HUES48 (cell line): ENCODE measurements at regions not wholly inside any gene's neighbourhood (a gene's known extent, or its start where the extent isn't known, plus 50 kb on each side); places are given as distances from the start of the nearest gene placed in this dataset.
"Not testable (repeated sequence)": the region's sequence is repeated elsewhere in the genome, so short reads cannot be mapped to it uniquely, and the experiment has no call there.

Experiments used
- H3K27ac ChIP-seq: one replicate; pipeline ENCODE4 v1.7.0; 2013; ENCODE audit warnings: low read depth, low read length, inconsistent platforms
- H3K27me3 ChIP-seq: 2 replicates; pipeline ENCODE4 v1.6.1; 2013; ENCODE audit warnings: mild to moderate bottlenecking, low read length; ENCODE audit not compliant: control insufficient read depth, insufficient read depth
- H3K36me3 ChIP-seq: 2 replicates; pipeline ENCODE4 v1.6.1; 2013; ENCODE audit warnings: low read length; ENCODE audit not compliant: control insufficient read depth, insufficient read depth
- H3K4me1 ChIP-seq: 2 replicates; pipeline ENCODE4 v1.6.1; 2013; ENCODE audit warnings: mild to moderate bottlenecking, low read length; ENCODE audit not compliant: control insufficient read depth, insufficient read depth
- H3K4me3 ChIP-seq: 2 replicates; pipeline ENCODE4 v1.5.1; 2013; ENCODE audit warnings: mild to moderate bottlenecking, low read depth, low read length
- H3K9ac ChIP-seq: 2 replicates; pipeline ENCODE4 v1.6.1; 2013; ENCODE audit warnings: mild to moderate bottlenecking, low read depth, low read length, moderate library complexity
- H3K9me3 ChIP-seq: 2 replicates; pipeline ENCODE4 v1.6.1; 2013; ENCODE audit warnings: low read length; ENCODE audit not compliant: control insufficient read depth, insufficient read depth

- peaks cover 68% of the 10 kb centered on the region for H3K9me3 ChIP-seq
- not testable (repeated sequence) for H3K4me3 ChIP-seq, H3K9ac ChIP-seq, H3K36me3 ChIP-seq, H3K4me1 ChIP-seq, H3K27ac ChIP-seq, H3K27me3 ChIP-seq
Measured at GRCh38 chrX:77279373-77279772, 167.8 kb upstream of the FGF16 start.

- Histone ChIP-seq H3K27ac (no peak overlapping the region), H3K4me1 (no peaks in the 10 kb centered on the region), H3K9ac (no peak overlapping the region), H3K27me3 (no peaks in the 10 kb centered on the region), H3K4me3 (no peak overlapping the region), H3K36me3 (no peaks in the 10 kb centered on the region), H3K9me3 (peaks cover 46% of the 10 kb centered on the region)
Measured at GRCh38 chrX:77293331-77293995, 153.7 kb upstream of the FGF16 start.

- Histone ChIP-seq H3K27me3 (no peaks in the 10 kb centered on the region), H3K9me3 (peaks cover 59% of the 10 kb centered on the region)
Measured at GRCh38 chrX:77298296-77298695, 148.9 kb upstream of the FGF16 start.

GRCh38 chrX:77298790-77299189, 148.4 kb upstream of the FGF16 start:
- no peaks in the 10 kb centered on the region for H3K27me3 ChIP-seq
- no peak overlapping the region for H3K9ac ChIP-seq
- H3K4me3 ChIP-seq, result no peak overlapping the region
- no peaks in the 10 kb centered on the region for H3K36me3 ChIP-seq
- H3K4me1 ChIP-seq, result no peaks in the 10 kb centered on the region
- no peak overlapping the region for H3K27ac ChIP-seq
- peaks cover 60% of the 10 kb centered on the region for H3K9me3 ChIP-seq

More at GRCh38 chrX:77298296-77298695, 148.9 kb upstream of the FGF16 start:
- Histone ChIP-seq H3K4me1 (no peaks in the 10 kb centered on the region), H3K36me3 (no peaks in the 10 kb centered on the region), H3K4me3 (no peak overlapping the region), H3K27ac (no peak overlapping the region), H3K9ac (no peak overlapping the region)

GRCh38 chrX:77299549-77299948, 147.6 kb upstream of the FGF16 start:
- no peaks in the 10 kb centered on the region for H3K27me3 ChIP-seq

GRCh38 chrX:77342004-77342403, 105.2 kb upstream of the FGF16 start:
- no peak overlapping the region for H3K27ac ChIP-seq
- H3K27me3 ChIP-seq, result no peaks in the 10 kb centered on the region
- peaks cover 20% of the 10 kb centered on the region for H3K9me3 ChIP-seq
- H3K4me3 ChIP-seq, result no peak overlapping the region
- no peaks in the 10 kb centered on the region for H3K4me1 ChIP-seq
- no peak overlapping the region for H3K9ac ChIP-seq
- no peaks in the 10 kb centered on the region for H3K36me3 ChIP-seq

More at GRCh38 chrX:77299549-77299948, 147.6 kb upstream of the FGF16 start:
- H3K9ac ChIP-seq, result no peak overlapping the region
- no peaks in the 10 kb centered on the region for H3K4me1 ChIP-seq
- no peak overlapping the region for H3K27ac ChIP-seq
- H3K4me3 ChIP-seq, result no peak overlapping the region
- H3K9me3 ChIP-seq, result peaks cover 59% of the 10 kb centered on the region
- no peaks in the 10 kb centered on the region for H3K36me3 ChIP-seq

- Histone ChIP-seq H3K4me3 (no peak overlapping the region), H3K9ac (no peak overlapping the region), H3K9me3 (peaks cover 34% of the 10 kb centered on the region), H3K4me1 (no peaks in the 10 kb centered on the region), H3K27me3 (no peaks in the 10 kb centered on the region), H3K36me3 (no peaks in the 10 kb centered on the region), H3K27ac (no peak overlapping the region)
Measured at GRCh38 chrX:77346859-77347258, 100.3 kb upstream of the FGF16 start.

GRCh38 chrX:77347572-77347971, 99.6 kb upstream of the FGF16 start:
- Histone ChIP-seq H3K4me1 (no peaks in the 10 kb centered on the region), H3K27ac (peak overlapping the region; percentile 12), H3K9me3 (peaks cover 34% of the 10 kb centered on the region), H3K9ac (no peak overlapping the region), H3K36me3 (no peaks in the 10 kb centered on the region), H3K4me3 (no peak overlapping the region), H3K27me3 (no peaks in the 10 kb centered on the region)

GRCh38 chrX:77389891-77390290, 57.3 kb upstream of the FGF16 start:
- Histone ChIP-seq H3K9me3 (peaks cover 34% of the 10 kb centered on the region), H3K4me1 (no peaks in the 10 kb centered on the region), H3K9ac (no peak overlapping the region), H3K36me3 (no peaks in the 10 kb centered on the region), H3K4me3 (no peak overlapping the region), H3K27me3 (no peaks in the 10 kb centered on the region), H3K27ac (no peak overlapping the region)

- not testable (repeated sequence) for H3K4me3 ChIP-seq, H3K27me3 ChIP-seq, H3K27ac ChIP-seq, H3K4me1 ChIP-seq, H3K36me3 ChIP-seq, H3K9ac ChIP-seq
- peaks cover 34% of the 10 kb centered on the region for H3K9me3 ChIP-seq
Measured at GRCh38 chrX:77390365-77390764, 56.8 kb upstream of the FGF16 start.

- peaks cover 21% of the 10 kb centered on the region; the same call in 1 of the 2 replicates for H3K9me3 ChIP-seq
- H3K4me1 ChIP-seq, result no peaks in the 10 kb centered on the region
- no peaks in the 10 kb centered on the region for H3K27me3 ChIP-seq
- H3K27ac ChIP-seq, result no peak overlapping the region
- H3K36me3 ChIP-seq, result no peaks in the 10 kb centered on the region
- no peak overlapping the region for H3K4me3 ChIP-seq
- H3K9ac ChIP-seq, result no peak overlapping the region
Measured at GRCh38 chrX:77396781-77397180, 50.4 kb upstream of the FGF16 start.
